IMR-90 (cell line): ENCODE measurements at regions not wholly inside any gene's neighbourhood (a gene's known extent, or its start where the extent isn't known, plus 50 kb on each side); places are given as distances from the start of the nearest gene placed in this dataset.

Experiments used
- ATAC-seq: fragments of 200-7000 bp; cut with Tn5 transposase; 2 replicates; pipeline ENCODE4 v1.9.1; 2020; ENCODE audit warnings: low read depth, mild to moderate bottlenecking, moderate library complexity
- BruUV-seq: library from RNA; stranded (reverse); fragments of 400-500 nt; replicated peaks from 2 replicates; lab custom pipeline; 2021; lab: Mats Ljungman, UMichigan
- CTCF ChIA-PET: fragments of 300-600 bp; formaldehyde crosslinking; extraction: SDS; loops from one replicate; lab custom pipeline; 2021; ENCODE audit warnings: antibody characterized with exemption; lab: Yijun Ruan, JAX
- POLR2A ChIA-PET: fragments of 300-600 bp; sonication (Branson Sonifier 250); formaldehyde crosslinking; loops from one replicate; lab custom pipeline; 2022; ENCODE audit warnings: antibody characterized with exemption; ENCODE audit not compliant: unreplicated experiment; lab: Charles Lee
- DNase-seq: peaks from one replicate; pipeline ENCODE4 v3.0.0; 2013
- H2AFZ ChIP-seq: replicated peaks from 2 replicates; pipeline ENCODE3; 2013; ENCODE audit warnings: low read length, mild to moderate bottlenecking; ENCODE audit not compliant: poor library complexity
- H2AK5ac ChIP-seq: 2 replicates; pipeline ENCODE4 v1.6.1; 2013; ENCODE audit warnings: low read depth, low read length, inconsistent platforms
- H2AK9ac ChIP-seq: replicated peaks from 2 replicates; pipeline ENCODE3; 2013; ENCODE audit warnings: mild to moderate bottlenecking, low read depth, low read length, moderate library complexity; ENCODE audit not compliant: poor library complexity
- H2BK120ac ChIP-seq: 2 replicates; pipeline ENCODE4 v1.6.1; 2013; ENCODE audit warnings: low read depth, low read length, inconsistent platforms
- H2BK15ac ChIP-seq: 3 replicates; pipeline ENCODE4 v1.6.1; 2013; ENCODE audit warnings: low read depth, low read length, inconsistent platforms
- H2BK20ac ChIP-seq: 2 replicates; pipeline ENCODE4 v1.6.1; 2013; ENCODE audit warnings: low read depth, mild to moderate bottlenecking, inconsistent platforms, low read length, moderate library complexity
- H2BK5ac ChIP-seq: 2 replicates; pipeline ENCODE4 v1.6.1; 2013; ENCODE audit warnings: mild to moderate bottlenecking, low read depth, low read length, inconsistent platforms; ENCODE audit not compliant: poor library complexity, severe bottlenecking
- H3K14ac ChIP-seq: replicated peaks from 2 replicates; pipeline ENCODE4 v1.6.1; 2013; ENCODE audit warnings: low read depth, low read length, inconsistent platforms
- H3K18ac ChIP-seq: 2 replicates; pipeline ENCODE4 v1.6.1; 2013; ENCODE audit warnings: low read depth, low read length, control low read depth
- H3K23ac ChIP-seq: 2 replicates; pipeline ENCODE4 v1.6.1; 2013; ENCODE audit warnings: low read depth, low read length, inconsistent platforms
- H3K27ac ChIP-seq: 2 replicates; pipeline ENCODE4 v1.5.1; 2013; ENCODE audit warnings: mild to moderate bottlenecking, control low read depth, low read length; ENCODE audit not compliant: insufficient read depth
- H3K27me3 ChIP-seq: 2 replicates; pipeline ENCODE4 v1.6.1; 2013; ENCODE audit warnings: low read length; ENCODE audit not compliant: control insufficient read depth, insufficient read depth
- H3K36me3 ChIP-seq: 2 replicates; pipeline ENCODE4 v1.6.1; 2013; ENCODE audit warnings: low read length, mixed read lengths; ENCODE audit not compliant: control insufficient read depth, insufficient read depth
- H3K4ac ChIP-seq: 2 replicates; pipeline ENCODE4 v1.6.1; 2013; ENCODE audit warnings: low read depth, low read length, inconsistent platforms
- H3K4me1 ChIP-seq: 2 replicates; pipeline ENCODE4 v1.6.1; 2013; ENCODE audit warnings: low read length, mixed read lengths; ENCODE audit not compliant: control insufficient read depth, insufficient read depth
- H3K4me2 ChIP-seq: 2 replicates; pipeline ENCODE4 v1.6.1; 2013; ENCODE audit warnings: low read depth, mild to moderate bottlenecking, control low read depth, low read length, moderate library complexity
- H3K4me3 ChIP-seq: 2 replicates; pipeline ENCODE4 v1.5.1; 2013; ENCODE audit warnings: low read depth, mild to moderate bottlenecking, control low read depth, low read length, moderate library complexity; ENCODE audit not compliant: insufficient read depth
- H3K56ac ChIP-seq: 2 replicates; pipeline ENCODE4 v1.6.1; 2013; ENCODE audit warnings: low read length, inconsistent platforms; ENCODE audit not compliant: insufficient read depth; ENCODE audit errors: extremely low read depth
- H3K79me1 ChIP-seq, 2 experiments: 2 replicates each; pipeline ENCODE4 v1.6.1; 2013; ENCODE audit warnings: low read length in 2 of 2, inconsistent platforms in 1 of 2, low read depth in 1 of 2
- H3K9ac ChIP-seq: 2 replicates; pipeline ENCODE4 v1.6.1; 2013; ENCODE audit warnings: low read depth, low read length, control low read depth
- H3K9me1 ChIP-seq: 2 replicates; pipeline ENCODE4 v1.6.1; 2013; ENCODE audit warnings: low read length, inconsistent platforms; ENCODE audit not compliant: insufficient read depth
- H3K9me3 ChIP-seq: 2 replicates; pipeline ENCODE4 v1.6.1; 2013; ENCODE audit warnings: low read length; ENCODE audit not compliant: control insufficient read depth, insufficient read depth
- H4K20me1 ChIP-seq: 2 replicates; pipeline ENCODE4 v1.6.1; 2013; ENCODE audit warnings: low read length, inconsistent platforms; ENCODE audit not compliant: insufficient read depth
- H4K5ac ChIP-seq: 2 replicates; pipeline ENCODE4 v1.6.1; 2013; ENCODE audit warnings: mild to moderate bottlenecking, low read depth, low read length, control low read depth
- H4K8ac ChIP-seq, 2 experiments: 2 replicates each; pipeline ENCODE4 v1.6.1; 2013; ENCODE audit warnings: low read depth in 2 of 2, low read length in 2 of 2, control low read depth in 1 of 2, inconsistent platforms in 1 of 2
- H4K91ac ChIP-seq: 2 replicates; pipeline ENCODE4 v1.6.1; 2013; ENCODE audit warnings: low read depth, low read length, inconsistent platforms; ENCODE audit not compliant: insufficient read depth
- BHLHE40 ChIP-seq: fragments of 150-350 bp; IDR thresholded peaks from 2 replicates; pipeline ENCODE4 v1.6.1; 2016; ENCODE audit warnings: mild to moderate bottlenecking, low read depth, low read length
- CHD1 ChIP-seq: IDR thresholded peaks from 2 replicates; pipeline ENCODE4 v1.6.1; 2012; ENCODE audit warnings: low read depth, low read length, improper control_type of control experiment
- CTCF ChIP-seq: conservative IDR thresholded peaks from 2 replicates; pipeline ENCODE4 v1.5.1; 2012; ENCODE audit warnings: mild to moderate bottlenecking, low read depth, low read length, improper control_type of control experiment
- ELK1 ChIP-seq: fragments of 150-350 bp; IDR thresholded peaks from 2 replicates; pipeline ENCODE4 v1.6.1; 2016; ENCODE audit warnings: low read depth, mild to moderate bottlenecking, low read length, moderate library complexity, borderline replicate concordance
- FOS ChIP-seq: fragments of 150-350 bp; IDR thresholded peaks from 2 replicates; pipeline ENCODE4 v1.6.1; 2016; ENCODE audit warnings: low read depth, low read length
- MAZ ChIP-seq: IDR thresholded peaks from 2 replicates; pipeline ENCODE4 v1.6.1; 2012; ENCODE audit warnings: low read depth, mild to moderate bottlenecking, low read length, improper control_type of control experiment, moderate library complexity, borderline replicate concordance
- MXI1 ChIP-seq: IDR thresholded peaks from 2 replicates; pipeline ENCODE4 v1.6.1; 2012; ENCODE audit warnings: low read depth, mild to moderate bottlenecking, low read length, moderate library complexity, borderline replicate concordance
- POLR2A ChIP-seq: IDR thresholded peaks from 2 replicates; pipeline ENCODE4 v1.6.1; 2012; ENCODE audit warnings: mild to moderate bottlenecking, low read depth, low read length
- RAD21 ChIP-seq: IDR thresholded peaks from 2 replicates; pipeline ENCODE4 v1.6.1; 2012; ENCODE audit warnings: low read length, improper control_type of control experiment
- RFX5 ChIP-seq: IDR thresholded peaks from 2 replicates; pipeline ENCODE4 v1.8.0; 2012; ENCODE audit warnings: low read depth, mild to moderate bottlenecking, low read length, moderate library complexity
- SMC3 ChIP-seq: fragments of 150-350 bp; IDR thresholded peaks from 2 replicates; pipeline ENCODE4 v1.6.1; 2016; ENCODE audit warnings: low read depth, mild to moderate bottlenecking, antibody characterized with exemption, low read length, moderate library complexity
- dilution Hi-C: fragments of 300-500 bp; cut with HindIII; formaldehyde crosslinking; loops from one replicate; pipeline ENCODE4 v1.14.3; 2018; ENCODE audit warnings: low sequenced_read_pairs; ENCODE audit not compliant: unreplicated experiment
- in situ Hi-C: fragments of 300-500 bp; cut with MboI; formaldehyde crosslinking; loops from 3 replicates; pipeline ENCODE4 v1.14.3; 2019; ENCODE audit warnings: low sequenced_read_pairs, inconsistent platforms, mixed read lengths
- intact Hi-C: fragments of 100-400 bp; cut with micrococcal nuclease; formaldehyde crosslinking; loops from 2 replicates; pipeline ENCODE4 v1.10.0; 2022

- H3K18ac ChIP-seq = no peak overlapping the region
- H3K56ac ChIP-seq = no peak overlapping the region
- intact Hi-C loops = no loop called here
- no peaks in the 10 kb centered on the region for H4K20me1 ChIP-seq
- H2BK5ac ChIP-seq = no peak overlapping the region
- H4K91ac ChIP-seq = no peak overlapping the region
- H3K9ac ChIP-seq = no peak overlapping the region
- ATAC-seq = no peak
- H4K8ac ChIP-seq = no peak overlapping the region
- H3K23ac ChIP-seq = no peak overlapping the region
- H3K4me1 ChIP-seq = no peaks in the 10 kb centered on the region
- H3K4me2 ChIP-seq = no peak overlapping the region
- no peak overlapping the region for H2AK9ac ChIP-seq
- no peak overlapping the region for H3K14ac ChIP-seq
- H3K9me1 ChIP-seq = no peaks in the 10 kb centered on the region
- H2BK15ac ChIP-seq = no peak overlapping the region
- BruUV-seq = no TSS peak
- CTCF ChIA-PET = no interaction called here
- no peak overlapping the region for H2AK5ac ChIP-seq
- H3K79me1 ChIP-seq = no peaks in the 10 kb centered on the region
- TF ChIP-seq POLR2A (no peak), CHD1 (no peak), RAD21 (no peak), ELK1 (no peak), BHLHE40 (no peak), SMC3 (no peak), MAZ (no peak), CTCF (no peak), FOS (no peak), MXI1 (no peak), RFX5 (no peak)
- H3K36me3 ChIP-seq = no peaks in the 10 kb centered on the region
- no peak overlapping the region for H2AFZ ChIP-seq
- dilution Hi-C loops = no loop called here
- no peaks in the 10 kb centered on the region for H3K27me3 ChIP-seq
- H2BK120ac ChIP-seq = no peak overlapping the region
- POLR2A ChIA-PET = no interaction called here
- H3K9me3 ChIP-seq = no peaks in the 10 kb centered on the region
- in situ Hi-C loops = no loop called here
- no peak overlapping the region for H3K4me3 ChIP-seq
- no peak overlapping the region for H4K5ac ChIP-seq
- H3K4ac ChIP-seq = no peak overlapping the region
- H2BK20ac ChIP-seq = no peak overlapping the region
- no peak overlapping the region for H3K27ac ChIP-seq
- no peak for DNase-seq
Observed at GRCh38 chr14:82889701-82890100, 1356.0 kb upstream of the SEL1L start.
